IMR-90 (cell line): ENCODE measurements at regions not wholly inside any gene's neighbourhood (a gene's known extent, or its start where the extent isn't known, plus 50 kb on each side); places are given as distances from the start of the nearest gene placed in this dataset.

Experiments used
- ATAC-seq: fragments of 200-7000 bp; cut with Tn5 transposase; 2 replicates; pipeline ENCODE4 v1.9.1; 2020; ENCODE audit warnings: low read depth, mild to moderate bottlenecking, moderate library complexity
- BruUV-seq: library from RNA; stranded (reverse); fragments of 400-500 nt; replicated peaks from 2 replicates; lab custom pipeline; 2021; lab: Mats Ljungman, UMichigan
- CTCF ChIA-PET: fragments of 300-600 bp; formaldehyde crosslinking; extraction: SDS; loops from one replicate; lab custom pipeline; 2021; ENCODE audit warnings: antibody characterized with exemption; lab: Yijun Ruan, JAX
- POLR2A ChIA-PET: fragments of 300-600 bp; sonication (Branson Sonifier 250); formaldehyde crosslinking; loops from one replicate; lab custom pipeline; 2022; ENCODE audit warnings: antibody characterized with exemption; ENCODE audit not compliant: unreplicated experiment; lab: Charles Lee
- DNase-seq: peaks from one replicate; pipeline ENCODE4 v3.0.0; 2013
- H2AFZ ChIP-seq: replicated peaks from 2 replicates; pipeline ENCODE3; 2013; ENCODE audit warnings: low read length, mild to moderate bottlenecking; ENCODE audit not compliant: poor library complexity
- H2AK5ac ChIP-seq: 2 replicates; pipeline ENCODE4 v1.6.1; 2013; ENCODE audit warnings: low read depth, low read length, inconsistent platforms
- H2AK9ac ChIP-seq: replicated peaks from 2 replicates; pipeline ENCODE3; 2013; ENCODE audit warnings: mild to moderate bottlenecking, low read depth, low read length, moderate library complexity; ENCODE audit not compliant: poor library complexity
- H2BK120ac ChIP-seq: 2 replicates; pipeline ENCODE4 v1.6.1; 2013; ENCODE audit warnings: low read depth, low read length, inconsistent platforms
- H2BK15ac ChIP-seq: 3 replicates; pipeline ENCODE4 v1.6.1; 2013; ENCODE audit warnings: low read depth, low read length, inconsistent platforms
- H2BK20ac ChIP-seq: 2 replicates; pipeline ENCODE4 v1.6.1; 2013; ENCODE audit warnings: low read depth, mild to moderate bottlenecking, inconsistent platforms, low read length, moderate library complexity
- H2BK5ac ChIP-seq: 2 replicates; pipeline ENCODE4 v1.6.1; 2013; ENCODE audit warnings: mild to moderate bottlenecking, low read depth, low read length, inconsistent platforms; ENCODE audit not compliant: poor library complexity, severe bottlenecking
- H3K14ac ChIP-seq: replicated peaks from 2 replicates; pipeline ENCODE4 v1.6.1; 2013; ENCODE audit warnings: low read depth, low read length, inconsistent platforms
- H3K18ac ChIP-seq: 2 replicates; pipeline ENCODE4 v1.6.1; 2013; ENCODE audit warnings: low read depth, low read length, control low read depth
- H3K23ac ChIP-seq: 2 replicates; pipeline ENCODE4 v1.6.1; 2013; ENCODE audit warnings: low read depth, low read length, inconsistent platforms
- H3K27ac ChIP-seq: 2 replicates; pipeline ENCODE4 v1.5.1; 2013; ENCODE audit warnings: mild to moderate bottlenecking, control low read depth, low read length; ENCODE audit not compliant: insufficient read depth
- H3K27me3 ChIP-seq: 2 replicates; pipeline ENCODE4 v1.6.1; 2013; ENCODE audit warnings: low read length; ENCODE audit not compliant: control insufficient read depth, insufficient read depth
- H3K36me3 ChIP-seq: 2 replicates; pipeline ENCODE4 v1.6.1; 2013; ENCODE audit warnings: low read length, mixed read lengths; ENCODE audit not compliant: control insufficient read depth, insufficient read depth
- H3K4ac ChIP-seq: 2 replicates; pipeline ENCODE4 v1.6.1; 2013; ENCODE audit warnings: low read depth, low read length, inconsistent platforms
- H3K4me1 ChIP-seq: 2 replicates; pipeline ENCODE4 v1.6.1; 2013; ENCODE audit warnings: low read length, mixed read lengths; ENCODE audit not compliant: control insufficient read depth, insufficient read depth
- H3K4me2 ChIP-seq: 2 replicates; pipeline ENCODE4 v1.6.1; 2013; ENCODE audit warnings: low read depth, mild to moderate bottlenecking, control low read depth, low read length, moderate library complexity
- H3K4me3 ChIP-seq: 2 replicates; pipeline ENCODE4 v1.5.1; 2013; ENCODE audit warnings: low read depth, mild to moderate bottlenecking, control low read depth, low read length, moderate library complexity; ENCODE audit not compliant: insufficient read depth
- H3K56ac ChIP-seq: 2 replicates; pipeline ENCODE4 v1.6.1; 2013; ENCODE audit warnings: low read length, inconsistent platforms; ENCODE audit not compliant: insufficient read depth; ENCODE audit errors: extremely low read depth
- H3K79me1 ChIP-seq, 2 experiments: 2 replicates each; pipeline ENCODE4 v1.6.1; 2013; ENCODE audit warnings: low read length in 2 of 2, inconsistent platforms in 1 of 2, low read depth in 1 of 2
- H3K9ac ChIP-seq: 2 replicates; pipeline ENCODE4 v1.6.1; 2013; ENCODE audit warnings: low read depth, low read length, control low read depth
- H3K9me1 ChIP-seq: 2 replicates; pipeline ENCODE4 v1.6.1; 2013; ENCODE audit warnings: low read length, inconsistent platforms; ENCODE audit not compliant: insufficient read depth
- H3K9me3 ChIP-seq: 2 replicates; pipeline ENCODE4 v1.6.1; 2013; ENCODE audit warnings: low read length; ENCODE audit not compliant: control insufficient read depth, insufficient read depth
- H4K20me1 ChIP-seq: 2 replicates; pipeline ENCODE4 v1.6.1; 2013; ENCODE audit warnings: low read length, inconsistent platforms; ENCODE audit not compliant: insufficient read depth
- H4K5ac ChIP-seq: 2 replicates; pipeline ENCODE4 v1.6.1; 2013; ENCODE audit warnings: mild to moderate bottlenecking, low read depth, low read length, control low read depth
- H4K8ac ChIP-seq, 2 experiments: 2 replicates each; pipeline ENCODE4 v1.6.1; 2013; ENCODE audit warnings: low read depth in 2 of 2, low read length in 2 of 2, control low read depth in 1 of 2, inconsistent platforms in 1 of 2
- H4K91ac ChIP-seq: 2 replicates; pipeline ENCODE4 v1.6.1; 2013; ENCODE audit warnings: low read depth, low read length, inconsistent platforms; ENCODE audit not compliant: insufficient read depth
- CTCF ChIP-seq: conservative IDR thresholded peaks from 2 replicates; pipeline ENCODE4 v1.5.1; 2012; ENCODE audit warnings: mild to moderate bottlenecking, low read depth, low read length, improper control_type of control experiment
- ELK1 ChIP-seq: fragments of 150-350 bp; IDR thresholded peaks from 2 replicates; pipeline ENCODE4 v1.6.1; 2016; ENCODE audit warnings: low read depth, mild to moderate bottlenecking, low read length, moderate library complexity, borderline replicate concordance
- MXI1 ChIP-seq: IDR thresholded peaks from 2 replicates; pipeline ENCODE4 v1.6.1; 2012; ENCODE audit warnings: low read depth, mild to moderate bottlenecking, low read length, moderate library complexity, borderline replicate concordance
- POLR2A ChIP-seq: IDR thresholded peaks from 2 replicates; pipeline ENCODE4 v1.6.1; 2012; ENCODE audit warnings: mild to moderate bottlenecking, low read depth, low read length
- dilution Hi-C: fragments of 300-500 bp; cut with HindIII; formaldehyde crosslinking; loops from one replicate; pipeline ENCODE4 v1.14.3; 2018; ENCODE audit warnings: low sequenced_read_pairs; ENCODE audit not compliant: unreplicated experiment
- in situ Hi-C: fragments of 300-500 bp; cut with MboI; formaldehyde crosslinking; loops from 3 replicates; pipeline ENCODE4 v1.14.3; 2019; ENCODE audit warnings: low sequenced_read_pairs, inconsistent platforms, mixed read lengths
- intact Hi-C: fragments of 100-400 bp; cut with micrococcal nuclease; formaldehyde crosslinking; loops from 2 replicates; pipeline ENCODE4 v1.10.0; 2022

DNA sequence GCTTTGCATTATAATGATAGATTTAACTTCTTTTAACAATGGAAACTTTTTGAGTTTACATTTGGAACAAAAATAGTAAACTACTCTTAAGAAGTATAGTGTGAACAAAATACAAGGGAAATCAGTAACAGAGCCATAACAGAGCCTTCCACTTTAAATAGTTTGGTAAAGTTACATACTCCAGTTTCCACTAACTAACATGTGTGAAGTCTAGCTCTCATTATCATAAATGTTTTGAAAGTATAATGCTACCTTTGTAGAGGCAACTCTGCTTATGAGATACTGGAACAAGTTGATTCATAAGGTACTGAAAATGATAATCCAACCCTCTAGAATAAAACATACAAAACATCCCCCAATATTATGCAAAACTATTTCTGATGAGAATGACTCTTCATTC lies 1155.1 kb upstream of the ADGRL2 start:
- H2BK120ac ChIP-seq = no peak overlapping the region
- no peaks in the 10 kb centered on the region for H3K9me1 ChIP-seq
- no peak overlapping the region for H3K14ac ChIP-seq
- H3K27ac ChIP-seq = no peak overlapping the region
- no peak overlapping the region for H3K9ac ChIP-seq
- H3K4ac ChIP-seq = no peak overlapping the region
- CTCF ChIA-PET = interaction anchor here (0.6 kb wide), 1 partner anchor 128 kb away, joined by 3 read pairs; no protein-coding TSS in a partner anchor
- no TSS peak for BruUV-seq
- H3K18ac ChIP-seq = no peak overlapping the region
- H2BK20ac ChIP-seq = no peak overlapping the region
- no peaks in the 10 kb centered on the region for H3K36me3 ChIP-seq
- no peak overlapping the region for H3K4me2 ChIP-seq
- in situ Hi-C loops (no loop called here), dilution Hi-C loops (no loop called here), intact Hi-C loops (no loop called here)
- no peak overlapping the region for H3K56ac ChIP-seq
- DNase-seq = no peak
- H2AFZ ChIP-seq = no peak overlapping the region
- H2AK5ac ChIP-seq = no peak overlapping the region
- H3K4me1 ChIP-seq = no peaks in the 10 kb centered on the region
- ATAC-seq = no peak
- no peaks in the 10 kb centered on the region for H4K20me1 ChIP-seq
- no peak overlapping the region for H4K5ac ChIP-seq
- no peak for TF ChIP-seq ELK1
- no peak for TF ChIP-seq CTCF
- TF ChIP-seq MXI1 = no peak
- TF ChIP-seq POLR2A = no peak
- no peaks in the 10 kb centered on the region for H3K27me3 ChIP-seq
- POLR2A ChIA-PET = no interaction called here
- H2BK15ac ChIP-seq = no peak overlapping the region
- H3K4me3 ChIP-seq = no peak overlapping the region
- H4K91ac ChIP-seq = no peak overlapping the region
- H2BK5ac ChIP-seq = no peak overlapping the region
- H4K8ac ChIP-seq = no peak overlapping the region
- H2AK9ac ChIP-seq = no peak overlapping the region
- H3K23ac ChIP-seq = no peak overlapping the region
- no peaks in the 10 kb centered on the region for H3K79me1 ChIP-seq
- no peaks in the 10 kb centered on the region for H3K9me3 ChIP-seq
